ENCODE measurements at regions not wholly inside any gene's neighbourhood (a gene's known extent, or its start where the extent isn't known, plus 50 kb on each side); places are given as distances from the start of the nearest gene placed in this dataset.

GRCh38 chr5:82422001-82422740 is 144.0 kb upstream of the RPS23 start:
- POLR2A ChIA-PET = interaction anchor here (0.6 to 0.7 kb wide), 3 partner anchors 14 to 1220 kb away, joined by 3 to 4 read pairs (median 3); no protein-coding TSS in a partner anchor
- Histone ChIP-seq H3K27ac (ENCODE audit: extremely low read depth, low read depth, low read length) (peak overlapping the region; percentile 90), H3K9ac (ENCODE audit: insufficient read depth in 1 of 2, low read depth in 2 of 2, low read length in 2 of 2) (peak overlapping the region; percentile 42 to 70; a peak in 3 of 4 replicates), H2AFZ (ENCODE audit: low read depth, low read length) (peak overlapping the region; percentile 86), H3K4me2 (ENCODE audit: insufficient read depth, low read length) (peak overlapping the region; percentile 62), H3K4me1 (replicated peaks in 1 of 2; ENCODE audit: control insufficient read depth in 2 of 2, insufficient read depth in 2 of 2, low read length in 2 of 2) (peaks cover 24 to 71% of the 10 kb centered on the region in 2 experiments), H4K20me1 (replicated peaks; ENCODE audit: control insufficient read depth, insufficient read depth, low read length) (no peaks in the 10 kb centered on the region), H3K27me3 (ENCODE audit: control insufficient read depth in 2 of 2, insufficient read depth in 2 of 2, low read length in 2 of 2) (no peaks in the 10 kb centered on the region), H3K9me1 (ENCODE audit: control insufficient read depth, insufficient read depth, low read length) (no peaks in the 10 kb centered on the region), H3K36me3 (ENCODE audit: control insufficient read depth, insufficient read depth, low read length) (no peaks in the 10 kb centered on the region), H3K4me3 (no peak overlapping the region), H3K79me2 (ENCODE audit: control insufficient read depth, insufficient read depth, low read length) (no peaks in the 10 kb centered on the region), H3K9me3 (replicated peaks; ENCODE audit: control insufficient read depth, insufficient read depth, low read depth, low read length) (no peaks in the 10 kb centered on the region; the same call in 1 of the 2 replicates)
- no peak for FAIRE-seq
- ATAC-seq = peak; percentile 62
- CTCF ChIA-PET (ENCODE audit: low intra/inter-chr PET ratio) = no interaction called here
- 18% methylated on average over 2 of the region's 2 CpGs for WGBS (ENCODE audit: insufficient coverage, low coverage, missing lambda C conversion rate)
- intact Hi-C loops (cut with micrococcal nuclease) = no loop called here
- peak in 3 of 4 experiments; percentile 24 to 58 (median 57) for DNase-seq (ENCODE audit: extremely low read depth in 1 of 4, low spot score in 3 of 4)
- in situ Hi-C loops (cut with MboI) = no loop called here
- BruUV-seq (replicated peaks) = no TSS peak
- TF ChIP-seq CLOCK (CRISPR knock-in tag; IDR thresholded peaks at IDR 0.05; ENCODE audit: borderline replicate concordance) (no peak), MECOM (CRISPR knock-in tag; IDR thresholded peaks at IDR 0.05) (no peak), POLR2H (tag; IDR thresholded peaks at IDR 0.05; ENCODE audit: low read depth) (0 out of 2 replicates have a peak, but pooled peaks have one; percentile 40), PRDM10 (IDR thresholded peaks at IDR 0.05; ENCODE audit: partially characterized antibody) (peak; percentile 66), NR2C1 (IDR thresholded peaks at IDR 0.05) (no peak), NR2C1 (tag; IDR thresholded peaks at IDR 0.05) (peak; percentile 32; the same call in 1 of the 2 replicates), RBM34 (IDR thresholded peaks at IDR 0.05; ENCODE audit: borderline replicate concordance, insufficient read depth, low read length) (no peak), NEUROD1 (IDR thresholded peaks at IDR 0.05; ENCODE audit: borderline replicate concordance, low read depth, low read length, partially characterized antibody) (no peak), DPF2 (IDR thresholded peaks at IDR 0.05) (peak; percentile 12), HMBOX1 (IDR thresholded peaks at IDR 0.05) (peak; percentile 31; the same call in 1 of the 2 replicates), ZNF589 (CRISPR knock-in tag; IDR thresholded peaks at IDR 0.05; ENCODE audit: low read depth) (no peak; the same call in 1 of the 2 replicates), GTF2B (IDR thresholded peaks at IDR 0.05; ENCODE audit: extremely low read depth, insufficient read length) (no peak), ZNF431 (CRISPR knock-in tag; IDR thresholded peaks at IDR 0.05) (no peak), NBN (IDR thresholded peaks at IDR 0.05; ENCODE audit: low read depth) (no peak)
